ENCODE measurements at regions not wholly inside any gene's neighbourhood (a gene's known extent, or its start where the extent isn't known, plus 50 kb on each side); places are given as distances from the start of the nearest gene placed in this dataset.

GRCh38 chr13:64206430-64207225 is 2791.0 kb upstream of the PCDH20 start:
- DNase-seq (ENCODE audit: low read depth), result no peak
- no peak overlapping the region for H3K4me3 ChIP-seq (ENCODE audit: low read depth, low read length)
- no peak for TF ChIP-seq CTCF (IDR thresholded peaks at IDR 0.05; ENCODE audit: insufficient read depth, low read depth, low read length, missing control alignments)

GRCh38 chr13:64202517-64202916 is 2786.9 kb upstream of the PCDH20 start:
- no peak for TF ChIP-seq CTCF (IDR thresholded peaks at IDR 0.05; ENCODE audit: insufficient read depth, low read depth, low read length, missing control alignments)
- no peak for DNase-seq (ENCODE audit: low read depth)

GRCh38 chr13:64197232-64197631 is 2781.6 kb upstream of the PCDH20 start:
- no peak overlapping the region for H3K4me3 ChIP-seq (ENCODE audit: low read depth, low read length)
- TF ChIP-seq CTCF (IDR thresholded peaks at IDR 0.05; ENCODE audit: insufficient read depth, low read depth, low read length, missing control alignments), result no peak
- no peak for DNase-seq (ENCODE audit: low read depth)

More at GRCh38 chr13:64202517-64202916, 2786.9 kb upstream of the PCDH20 start:
- no peak overlapping the region for H3K4me3 ChIP-seq (ENCODE audit: low read depth, low read length)

- no peak for TF ChIP-seq CTCF (IDR thresholded peaks at IDR 0.05; ENCODE audit: insufficient read depth, low read depth, low read length, missing control alignments)
- no peak for DNase-seq (ENCODE audit: low read depth)
- no peak overlapping the region for H3K4me3 ChIP-seq (ENCODE audit: low read depth, low read length)
Observed at GRCh38 chr13:64186503-64187250, 2771.0 kb upstream of the PCDH20 start.

- DNase-seq (ENCODE audit: low read depth), result no peak
- no peak for TF ChIP-seq CTCF (IDR thresholded peaks at IDR 0.05; ENCODE audit: insufficient read depth, low read depth, low read length, missing control alignments)
Observed at GRCh38 chr13:64186071-64186470, 2770.4 kb upstream of the PCDH20 start.

GRCh38 chr13:64180756-64181155 is 2765.1 kb upstream of the PCDH20 start:
- TF ChIP-seq CTCF (IDR thresholded peaks at IDR 0.05; ENCODE audit: insufficient read depth, low read depth, low read length, missing control alignments), result no peak
- no peak overlapping the region for H3K4me3 ChIP-seq (ENCODE audit: low read depth, low read length)
- no peak for DNase-seq (ENCODE audit: low read depth)

More at GRCh38 chr13:64186071-64186470, 2770.4 kb upstream of the PCDH20 start:
- H3K4me3 ChIP-seq (ENCODE audit: low read depth, low read length), result no peak overlapping the region
